Fibroblast of mammary gland (primary cell): ENCODE measurements at regions not wholly inside any gene's neighbourhood (a gene's known extent, or its start where the extent isn't known, plus 50 kb on each side); places are given as distances from the start of the nearest gene placed in this dataset.
"Not testable (repeated sequence)": the region's sequence is repeated elsewhere in the genome, so short reads cannot be mapped to it uniquely, and the experiment has no call there.

Experiments used
- DNase-seq: peaks from one replicate; pipeline ENCODE4 v3.0.0-alpha.2; 2010; ENCODE audit warnings: low read depth
- H3K4me3 ChIP-seq: 2 replicates; pipeline ENCODE4 v1.5.1; 2011; ENCODE audit warnings: low read depth, mild to moderate bottlenecking, low read length, moderate library complexity; ENCODE audit not compliant: control insufficient read depth
- CTCF ChIP-seq: conservative IDR thresholded peaks from 2 replicates; pipeline ENCODE4 v1.5.1; 2011; ENCODE audit warnings: low read depth, low read length, inconsistent platforms; ENCODE audit not compliant: control insufficient read depth, insufficient read depth

GRCh38 chr16:26475596-26475995 lies 591.1 kb upstream of the C16orf82 start:
- DNase-seq = no peak
- H3K4me3 ChIP-seq = no peak overlapping the region
- no peak for TF ChIP-seq CTCF

GRCh38 chr16:26491101-26491670 lies 575.5 kb upstream of the C16orf82 start:
- no peak for TF ChIP-seq CTCF
- H3K4me3 ChIP-seq = no peak overlapping the region
- no peak for DNase-seq

- no peak overlapping the region for H3K4me3 ChIP-seq
- DNase-seq = no peak
- no peak for TF ChIP-seq CTCF
Measured at GRCh38 chr16:26491962-26492361, 574.8 kb upstream of the C16orf82 start.

- TF ChIP-seq CTCF = no peak
- H3K4me3 ChIP-seq = no peak overlapping the region
- no peak for DNase-seq
Measured at GRCh38 chr16:26493751-26494150, 573.0 kb upstream of the C16orf82 start.

GRCh38 chr16:26497896-26498295 lies 568.8 kb upstream of the C16orf82 start:
- no peak for TF ChIP-seq CTCF
- no peak overlapping the region for H3K4me3 ChIP-seq
- DNase-seq = no peak

GRCh38 chr16:26500326-26500725 lies 566.4 kb upstream of the C16orf82 start:
- DNase-seq = no peak
- no peak for TF ChIP-seq CTCF
- H3K4me3 ChIP-seq = no peak overlapping the region

GRCh38 chr16:26505496-26505895 lies 561.2 kb upstream of the C16orf82 start:
- DNase-seq = no peak

GRCh38 chr16:26508946-26509345 lies 557.8 kb upstream of the C16orf82 start:
- H3K4me3 ChIP-seq, DNase-seq: not testable (repeated sequence)

More at GRCh38 chr16:26505496-26505895, 561.2 kb upstream of the C16orf82 start:
- no peak overlapping the region for H3K4me3 ChIP-seq
- TF ChIP-seq CTCF = no peak
